HG03469 (cell line): ENCODE measurements at regions not wholly inside any gene's neighbourhood (a gene's known extent, or its start where the extent isn't known, plus 50 kb on each side); places are given as distances from the start of the nearest gene placed in this dataset.

ENCODE experiments used
- ATAC-seq: cut with Tn5 transposase; IDR thresholded peaks from one replicate; pipeline ENCODE4 v1.9.1; 2021; ENCODE audit warnings: mild to moderate bottlenecking, moderate library complexity, moderate number of reproducible peaks; ENCODE audit not compliant: unreplicated experiment

GRCh38 chr5:103354446-103354845, 95.9 kb downstream of the MACIR start:
- ATAC-seq, result no peak

- ATAC-seq, result no peak
Measured at GRCh38 chr5:103353581-103353980, 95.0 kb downstream of the MACIR start.

DNA sequence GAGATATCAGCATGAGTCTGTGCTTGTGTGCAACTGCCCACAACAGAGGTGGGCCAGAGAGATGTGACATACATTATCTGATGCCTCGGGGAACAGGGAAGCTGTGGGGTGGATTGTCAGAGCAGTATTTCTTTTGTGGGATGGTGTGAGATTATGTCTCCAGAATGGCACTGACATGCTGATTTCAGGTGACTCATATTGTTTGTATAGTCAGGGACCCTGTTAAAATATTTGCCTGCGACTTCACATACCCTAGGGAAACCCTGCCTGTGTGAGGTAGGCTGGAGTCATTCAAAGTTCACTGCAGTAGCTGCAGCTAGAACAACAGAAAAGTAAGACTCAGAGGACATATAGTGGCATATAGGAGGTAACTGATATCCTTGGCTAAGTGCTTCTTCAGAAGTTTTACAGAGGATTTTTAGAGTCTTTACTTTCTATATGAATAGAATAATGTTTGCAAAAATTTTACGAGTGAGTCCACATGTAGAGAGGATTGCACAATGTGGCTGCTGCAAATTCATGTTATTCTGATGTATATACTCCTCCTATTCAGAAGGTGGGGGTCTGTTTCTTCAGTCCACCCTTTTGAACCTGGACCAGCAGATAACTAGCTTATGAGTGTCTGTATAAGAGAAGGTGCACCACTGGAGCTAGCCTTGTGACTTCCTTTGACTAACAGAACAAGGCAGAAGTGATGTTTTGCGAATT, 89.3 kb downstream of the MACIR start:
- no peak for ATAC-seq

DNA sequence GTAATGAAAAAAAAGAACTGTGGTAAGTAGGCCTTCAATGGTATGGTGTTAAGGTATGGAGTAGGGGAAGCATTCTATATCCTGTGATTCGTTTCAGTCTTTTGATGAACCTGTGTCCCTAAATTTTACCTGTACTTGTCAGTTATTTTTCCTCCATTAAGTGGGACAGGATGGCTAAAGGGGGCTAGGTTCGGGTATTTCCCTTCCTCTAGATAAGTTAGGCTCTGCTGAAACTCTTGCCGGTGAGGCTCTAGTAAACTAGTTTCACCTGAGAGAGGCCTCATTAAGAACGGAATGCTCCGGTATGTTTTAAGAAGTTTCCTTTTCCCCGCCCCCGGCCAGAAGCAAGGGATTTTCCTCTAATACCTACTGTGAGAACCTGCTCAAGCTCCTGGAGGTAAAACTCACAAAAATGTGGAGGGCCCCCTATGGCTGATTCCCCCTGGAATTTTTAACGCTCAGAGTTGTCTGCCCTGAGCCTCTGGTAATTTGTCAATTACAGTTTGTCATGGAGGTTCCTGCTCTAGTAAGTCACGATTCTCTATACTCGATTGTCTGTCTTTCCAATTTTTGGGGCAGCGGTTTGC, 87.7 kb downstream of the MACIR start:
- no peak for ATAC-seq

DNA sequence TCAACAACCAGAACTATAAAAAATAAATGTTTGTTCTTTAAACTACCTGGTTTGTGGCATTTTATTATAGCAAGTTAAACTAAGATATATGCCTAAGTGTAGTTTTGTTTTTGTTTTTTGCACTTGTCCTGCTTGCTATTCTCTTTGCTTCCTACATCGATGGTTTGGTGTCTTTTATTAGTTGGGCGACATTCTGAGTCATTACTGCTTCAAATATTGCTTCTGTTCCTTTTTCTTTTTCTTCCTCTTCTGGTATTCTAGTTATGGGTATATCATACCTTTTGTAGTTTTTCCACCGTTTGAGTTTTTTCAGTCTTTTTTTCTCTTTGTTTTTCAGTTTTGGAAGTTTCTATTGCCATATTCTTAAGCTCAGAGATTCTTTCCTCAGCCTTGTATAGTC, 86.9 kb downstream of the MACIR start:
- ATAC-seq, result no peak

- ATAC-seq, result peak; percentile 99
Measured at GRCh38 chr5:103340717-103341388, 82.3 kb downstream of the MACIR start.

DNA sequence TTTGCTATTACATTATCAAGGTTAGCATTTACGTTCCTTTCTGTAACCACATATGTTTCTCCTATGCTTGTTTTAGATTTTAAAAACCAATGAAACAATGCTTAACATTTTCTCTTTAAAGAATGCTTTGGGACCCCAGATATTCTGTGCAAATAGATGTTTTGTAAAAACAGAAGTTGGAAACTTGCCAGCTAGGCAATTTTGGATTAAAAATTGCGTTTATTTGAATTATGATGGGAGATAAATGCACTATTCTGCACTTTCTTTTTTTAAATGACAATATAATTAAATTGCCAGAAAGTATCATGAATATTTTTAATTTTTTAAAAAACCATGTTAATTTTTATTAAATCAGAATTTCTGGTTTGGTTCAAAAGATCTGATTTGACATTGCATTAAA, 81.6 kb downstream of the MACIR start:
- ATAC-seq, result no peak

- ATAC-seq, result no peak
Measured at GRCh38 chr5:103336941-103337340, 78.4 kb downstream of the MACIR start.

GRCh38 chr5:103333376-103333775, 74.8 kb downstream of the MACIR start:
- no peak for ATAC-seq

DNA sequence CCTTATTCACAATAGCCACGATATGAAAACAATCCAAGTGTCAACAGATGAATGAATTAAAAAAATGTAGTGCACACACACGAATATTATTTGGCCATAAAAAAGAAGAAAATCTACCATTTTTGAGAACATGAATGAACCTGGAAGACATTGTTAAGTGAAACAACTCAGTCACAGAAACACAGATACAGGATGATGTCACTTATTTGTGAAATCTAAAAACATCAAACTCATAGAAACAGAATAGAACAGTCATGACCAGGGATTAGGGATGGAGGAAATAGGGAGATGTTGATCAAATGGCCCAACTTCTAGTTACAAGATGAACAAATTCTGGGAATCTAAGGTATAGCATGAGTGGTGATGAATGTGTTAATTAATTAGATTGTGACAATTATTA, 72.3 kb downstream of the MACIR start:
- ATAC-seq, result no peak
